HepG2 (cell line): ENCODE measurements at regions not wholly inside any gene's neighbourhood (a gene's known extent, or its start where the extent isn't known, plus 50 kb on each side); places are given as distances from the start of the nearest gene placed in this dataset.
A peak's percentile ranks its signal among the peaks of the same experiment; 100 is the strongest.

Experiments
- ATAC-seq: fragments of 200-7000 bp; cut with Tn5 transposase; 3 replicates; pipeline ENCODE4 v1.9.1; 2020; ENCODE audit warnings: mild to moderate bottlenecking, moderate library complexity
- BruUV-seq: library from RNA; stranded (reverse); fragments of 400-500 nt; replicated peaks from 2 replicates; lab custom pipeline; 2021; lab: Mats Ljungman, UMichigan
- CTCF ChIA-PET: fragments of 300-600 bp; formaldehyde crosslinking; extraction: SDS; loops from one replicate; lab custom pipeline; 2021; ENCODE audit warnings: low total read pairs, inconsistent platforms, low intra/inter-chr PET ratio; lab: Yijun Ruan, JAX
- POLR2A ChIA-PET: fragments of 350-600 bp; sonication (Branson Sonifier 250); formaldehyde crosslinking; loops from one replicate; lab custom pipeline; 2020; ENCODE audit warnings: antibody characterized with exemption, inconsistent platforms; lab: Yijun Ruan, JAX
- DNase-seq: peaks from one replicate; pipeline ENCODE4 v3.0.0-alpha.2; 2015; ENCODE audit warnings: low spot score
- FAIRE-seq: peaks from 3 replicates; lab custom pipeline; 2011; peaks lifted over from hg19 to GRCh38; lab: Jason Lieb, UNC
- H2AFZ ChIP-seq: one replicate; pipeline ENCODE4 v1.6.1; 2011; ENCODE audit warnings: low read length, inconsistent platforms
- H3K27ac ChIP-seq: fragments of 300-600 bp; 3 replicates; pipeline ENCODE4 v1.8.0; 2011; ENCODE audit warnings: mixed run types, mild to moderate bottlenecking, mixed read lengths, low read length, inconsistent platforms; ENCODE audit not compliant: insufficient read depth; ENCODE audit errors: extremely low read length
- H3K27me3 ChIP-seq, 2 experiments: fragments of 200-600 bp in 1 of 2; 2 replicates in 1 of 2; 3 replicates in 1 of 2; pipeline versions ENCODE4 v1.6.0 to v1.8.0; 2011; ENCODE audit warnings: low read length in 2 of 2, mild to moderate bottlenecking in 2 of 2, moderate library complexity in 2 of 2, inconsistent platforms in 1 of 2; ENCODE audit not compliant: insufficient read depth in 2 of 2, control insufficient read depth in 1 of 2
- H3K36me3 ChIP-seq, 2 experiments: fragments of 200-600 bp in 1 of 2; replicated peaks in 1 of 2; 2 replicates in 1 of 2; 3 replicates in 1 of 2; pipeline versions ENCODE4 v1.5.1 to v1.8.0; 2011; ENCODE audit warnings: low read length in 2 of 2, inconsistent platforms in 1 of 2; ENCODE audit not compliant: insufficient read depth in 2 of 2, control insufficient read depth in 1 of 2
- H3K4me1 ChIP-seq: 2 replicates; pipeline ENCODE4 v1.5.1; 2012; ENCODE audit warnings: low read length, inconsistent platforms; ENCODE audit not compliant: insufficient read depth
- H3K4me2 ChIP-seq: 2 replicates; pipeline ENCODE4 v1.6.0; 2011; ENCODE audit warnings: low read depth, low read length, inconsistent platforms
- H3K4me3 ChIP-seq, 3 experiments: fragments of 200-600 bp in 1 of 3; sonication (generic), shearing (Covaris generic) in 1 of 3; replicated peaks in 1 of 3; 2 replicates each; pipeline ENCODE4 v1.5.1; 2011 to 2016; ENCODE audit warnings: low read length in 3 of 3, inconsistent platforms in 2 of 3, low read depth in 2 of 3, mild to moderate bottlenecking in 2 of 3, control low read depth in 1 of 3, mixed read lengths in 1 of 3; ENCODE audit not compliant: insufficient read depth in 1 of 3
- H3K79me2 ChIP-seq: one replicate; pipeline ENCODE4 v1.6.1; 2011; ENCODE audit warnings: low read length, inconsistent platforms; ENCODE audit not compliant: insufficient read depth
- H3K9ac ChIP-seq: 2 replicates; pipeline ENCODE4 v1.6.0; 2011; ENCODE audit warnings: mild to moderate bottlenecking, low read depth, low read length, inconsistent platforms; ENCODE audit not compliant: insufficient read depth
- H3K9me3 ChIP-seq: 2 replicates; pipeline ENCODE4 v1.5.1; 2012; ENCODE audit warnings: mild to moderate bottlenecking, low read length
- H4K20me1 ChIP-seq: 2 replicates; pipeline ENCODE4 v1.6.0; 2011; ENCODE audit warnings: inconsistent platforms, mild to moderate bottlenecking, low read length, moderate library complexity; ENCODE audit not compliant: insufficient read depth
- ERF ChIP-seq: IDR thresholded peaks from 2 replicates; pipeline ENCODE4 v1.6.1; 2018; ENCODE audit warnings: missing biosample characterization, missing genetic modification reagents
- NFE2L2 ChIP-seq: fragments of 150-350 bp; IDR thresholded peaks from 2 replicates; pipeline ENCODE4 v1.6.1; 2014; ENCODE audit warnings: low read length
- NR1H2 ChIP-seq: sonication (generic); formaldehyde crosslinking; IDR thresholded peaks from 2 replicates; pipeline ENCODE4 v1.8.1; 2022; ENCODE audit warnings: low read depth, missing genetic modification reagents, borderline replicate concordance
- POGZ ChIP-seq: sonication (generic); formaldehyde crosslinking; IDR thresholded peaks from 2 replicates; pipeline ENCODE4 v1.4.0; 2020; ENCODE audit warnings: mild to moderate bottlenecking, missing genetic modification reagents
- SMAD9 ChIP-seq: sonication (generic); formaldehyde crosslinking; IDR thresholded peaks from 2 replicates; pipeline ENCODE4 v1.5.1; 2020; ENCODE audit warnings: mild to moderate bottlenecking, missing genetic modification reagents
- ZFP36 ChIP-seq: fragments of 150-350 bp; IDR thresholded peaks from 2 replicates; pipeline ENCODE4 v1.6.1; 2018; ENCODE audit warnings: borderline replicate concordance, low read length, low read depth; ENCODE audit not compliant: partially characterized antibody
- ZNF841 ChIP-seq: sonication (generic); formaldehyde crosslinking; IDR thresholded peaks from 2 replicates; pipeline ENCODE4 v1.8.1; 2023; ENCODE audit warnings: missing genetic modification reagents, borderline replicate concordance
- WGBS: methylation state at CpG from one replicate; pipeline ENCODE4 v1.1.6; 2017; ENCODE audit warnings: low lambda C conversion rate; 5-methylcytosine and 5-hydroxymethylcytosine counted together
- in situ Hi-C: cut with HindIII; loops from 2 replicates; pipeline ENCODE4 v1.10.0; 2017; ENCODE audit warnings: low pct_unique_long_range_greater_than_20kb; ENCODE audit not compliant: extremely low pct_ligation_motif_present
- intact Hi-C: fragments of 100-400 bp; cut with micrococcal nuclease; formaldehyde crosslinking; loops from one replicate; pipeline ENCODE4 v1.10.0; 2022; ENCODE audit not compliant: unreplicated experiment
- TF ChIP-seq, protein P1 (sequence below): IDR thresholded peaks from 2 replicates; pipeline ENCODE4 v1.6.1; 2016; ENCODE audit warnings: low read depth, missing genetic modification reagents, missing compliant biosample characterization
- TF ChIP-seq, protein P2 (sequence below): sonication (generic); formaldehyde crosslinking; IDR thresholded peaks from 2 replicates; pipeline ENCODE4 v1.8.0; 2022; ENCODE audit warnings: mild to moderate bottlenecking, missing genetic modification reagents, moderate library complexity
- TF ChIP-seq, protein P3 (sequence below): sonication (generic); formaldehyde crosslinking; IDR thresholded peaks from 2 replicates; pipeline ENCODE4 v1.4.0; 2020; ENCODE audit warnings: missing genetic modification reagents
- TF ChIP-seq, protein P4 (sequence below): sonication (generic); formaldehyde crosslinking; conservative IDR thresholded peaks from 2 replicates; pipeline ENCODE4 v1.4.0; 2020; ENCODE audit warnings: missing genetic modification reagents

DNA sequence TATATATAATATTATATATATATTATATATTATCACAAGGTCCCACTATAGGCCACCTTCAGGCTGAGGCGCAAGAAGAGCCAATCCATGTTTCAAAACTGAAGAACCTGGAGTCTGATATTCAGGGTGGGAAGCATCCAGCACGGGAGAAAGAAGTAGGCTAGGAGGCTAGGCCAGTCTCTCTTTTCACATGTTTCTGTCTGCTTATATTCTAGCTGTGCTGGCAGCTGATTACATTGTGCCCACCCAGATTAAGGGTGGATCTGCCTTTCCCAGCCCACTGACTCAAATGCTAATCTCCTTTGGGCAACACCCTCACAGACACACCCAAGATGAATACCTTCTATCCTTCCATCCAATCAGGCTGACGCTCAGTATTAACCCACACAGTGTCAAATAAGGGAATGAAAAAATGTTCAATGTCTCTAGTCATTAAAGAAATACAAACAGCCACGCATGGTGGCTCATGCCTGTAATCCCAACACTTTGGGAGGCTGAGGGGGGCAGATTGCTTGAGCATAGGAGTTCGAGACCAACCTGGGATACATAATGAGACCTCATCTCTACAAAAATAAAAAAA, 135.4 kb upstream of the PCBD1 start (continued):
- TF ChIP-seq, protein P1, sequence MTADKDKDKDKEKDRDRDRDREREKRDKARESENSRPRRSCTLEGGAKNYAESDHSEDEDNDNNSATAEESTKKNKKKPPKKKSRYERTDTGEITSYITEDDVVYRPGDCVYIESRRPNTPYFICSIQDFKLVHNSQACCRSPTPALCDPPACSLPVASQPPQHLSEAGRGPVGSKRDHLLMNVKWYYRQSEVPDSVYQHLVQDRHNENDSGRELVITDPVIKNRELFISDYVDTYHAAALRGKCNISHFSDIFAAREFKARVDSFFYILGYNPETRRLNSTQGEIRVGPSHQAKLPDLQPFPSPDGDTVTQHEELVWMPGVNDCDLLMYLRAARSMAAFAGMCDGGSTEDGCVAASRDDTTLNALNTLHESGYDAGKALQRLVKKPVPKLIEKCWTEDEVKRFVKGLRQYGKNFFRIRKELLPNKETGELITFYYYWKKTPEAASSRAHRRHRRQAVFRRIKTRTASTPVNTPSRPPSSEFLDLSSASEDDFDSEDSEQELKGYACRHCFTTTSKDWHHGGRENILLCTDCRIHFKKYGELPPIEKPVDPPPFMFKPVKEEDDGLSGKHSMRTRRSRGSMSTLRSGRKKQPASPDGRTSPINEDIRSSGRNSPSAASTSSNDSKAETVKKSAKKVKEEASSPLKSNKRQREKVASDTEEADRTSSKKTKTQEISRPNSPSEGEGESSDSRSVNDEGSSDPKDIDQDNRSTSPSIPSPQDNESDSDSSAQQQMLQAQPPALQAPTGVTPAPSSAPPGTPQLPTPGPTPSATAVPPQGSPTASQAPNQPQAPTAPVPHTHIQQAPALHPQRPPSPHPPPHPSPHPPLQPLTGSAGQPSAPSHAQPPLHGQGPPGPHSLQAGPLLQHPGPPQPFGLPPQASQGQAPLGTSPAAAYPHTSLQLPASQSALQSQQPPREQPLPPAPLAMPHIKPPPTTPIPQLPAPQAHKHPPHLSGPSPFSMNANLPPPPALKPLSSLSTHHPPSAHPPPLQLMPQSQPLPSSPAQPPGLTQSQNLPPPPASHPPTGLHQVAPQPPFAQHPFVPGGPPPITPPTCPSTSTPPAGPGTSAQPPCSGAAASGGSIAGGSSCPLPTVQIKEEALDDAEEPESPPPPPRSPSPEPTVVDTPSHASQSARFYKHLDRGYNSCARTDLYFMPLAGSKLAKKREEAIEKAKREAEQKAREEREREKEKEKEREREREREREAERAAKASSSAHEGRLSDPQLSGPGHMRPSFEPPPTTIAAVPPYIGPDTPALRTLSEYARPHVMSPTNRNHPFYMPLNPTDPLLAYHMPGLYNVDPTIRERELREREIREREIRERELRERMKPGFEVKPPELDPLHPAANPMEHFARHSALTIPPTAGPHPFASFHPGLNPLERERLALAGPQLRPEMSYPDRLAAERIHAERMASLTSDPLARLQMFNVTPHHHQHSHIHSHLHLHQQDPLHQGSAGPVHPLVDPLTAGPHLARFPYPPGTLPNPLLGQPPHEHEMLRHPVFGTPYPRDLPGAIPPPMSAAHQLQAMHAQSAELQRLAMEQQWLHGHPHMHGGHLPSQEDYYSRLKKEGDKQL (CRISPR knock-in tag) = no peak
- TF ChIP-seq, protein P2, sequence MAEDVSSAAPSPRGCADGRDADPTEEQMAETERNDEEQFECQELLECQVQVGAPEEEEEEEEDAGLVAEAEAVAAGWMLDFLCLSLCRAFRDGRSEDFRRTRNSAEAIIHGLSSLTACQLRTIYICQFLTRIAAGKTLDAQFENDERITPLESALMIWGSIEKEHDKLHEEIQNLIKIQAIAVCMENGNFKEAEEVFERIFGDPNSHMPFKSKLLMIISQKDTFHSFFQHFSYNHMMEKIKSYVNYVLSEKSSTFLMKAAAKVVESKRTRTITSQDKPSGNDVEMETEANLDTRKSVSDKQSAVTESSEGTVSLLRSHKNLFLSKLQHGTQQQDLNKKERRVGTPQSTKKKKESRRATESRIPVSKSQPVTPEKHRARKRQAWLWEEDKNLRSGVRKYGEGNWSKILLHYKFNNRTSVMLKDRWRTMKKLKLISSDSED (CRISPR knock-in tag) = no peak
- TF ChIP-seq POGZ = no peak
- TF ChIP-seq ERF (CRISPR knock-in tag) = no peak
- TF ChIP-seq SMAD9 (CRISPR knock-in tag) = no peak

DNA sequence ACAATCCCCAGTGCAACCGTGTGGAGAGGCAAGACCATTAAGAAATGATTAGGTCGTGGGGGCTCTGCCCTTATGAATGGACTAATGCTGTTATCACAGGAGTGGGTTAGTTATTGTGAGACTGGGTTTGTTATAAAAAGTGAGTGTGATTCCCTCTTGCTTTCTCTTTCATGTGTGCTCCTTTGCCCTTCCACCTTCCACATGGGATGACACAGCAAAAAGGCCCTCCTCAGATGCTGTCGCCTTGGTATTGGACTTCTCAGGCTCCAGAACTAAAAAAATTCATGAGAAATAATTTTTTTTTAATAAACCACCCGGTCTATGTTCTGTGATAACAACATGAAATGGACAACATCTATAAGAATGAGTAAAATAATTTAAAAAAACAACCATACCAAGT, 136.1 kb upstream of the PCBD1 start:
- Histone ChIP-seq H3K4me3 (no peak overlapping the region), H3K36me3 (no peaks in the 10 kb centered on the region), H3K27me3 (peaks cover 2 to 16% of the 10 kb centered on the region in 2 experiments; a peak in 2 of 5 replicates), H2AFZ (no peak overlapping the region), H3K9ac (no peak overlapping the region), H3K79me2 (no peaks in the 10 kb centered on the region), H3K4me2 (no peak overlapping the region), H3K27ac (no peak overlapping the region), H3K4me1 (no peaks in the 10 kb centered on the region), H3K9me3 (no peaks in the 10 kb centered on the region), H4K20me1 (no peaks in the 10 kb centered on the region)
- no TSS peak for BruUV-seq
- in situ Hi-C loops (no loop called here), intact Hi-C loops (no loop called here)
- ChIA-PET CTCF (no interaction called here), POLR2A (no interaction called here)
- FAIRE-seq (no peak), DNase-seq (no peak), ATAC-seq (no peak)
- 6% methylated on average over 4 of the region's 4 CpGs for WGBS
- TF ChIP-seq, protein P3, sequence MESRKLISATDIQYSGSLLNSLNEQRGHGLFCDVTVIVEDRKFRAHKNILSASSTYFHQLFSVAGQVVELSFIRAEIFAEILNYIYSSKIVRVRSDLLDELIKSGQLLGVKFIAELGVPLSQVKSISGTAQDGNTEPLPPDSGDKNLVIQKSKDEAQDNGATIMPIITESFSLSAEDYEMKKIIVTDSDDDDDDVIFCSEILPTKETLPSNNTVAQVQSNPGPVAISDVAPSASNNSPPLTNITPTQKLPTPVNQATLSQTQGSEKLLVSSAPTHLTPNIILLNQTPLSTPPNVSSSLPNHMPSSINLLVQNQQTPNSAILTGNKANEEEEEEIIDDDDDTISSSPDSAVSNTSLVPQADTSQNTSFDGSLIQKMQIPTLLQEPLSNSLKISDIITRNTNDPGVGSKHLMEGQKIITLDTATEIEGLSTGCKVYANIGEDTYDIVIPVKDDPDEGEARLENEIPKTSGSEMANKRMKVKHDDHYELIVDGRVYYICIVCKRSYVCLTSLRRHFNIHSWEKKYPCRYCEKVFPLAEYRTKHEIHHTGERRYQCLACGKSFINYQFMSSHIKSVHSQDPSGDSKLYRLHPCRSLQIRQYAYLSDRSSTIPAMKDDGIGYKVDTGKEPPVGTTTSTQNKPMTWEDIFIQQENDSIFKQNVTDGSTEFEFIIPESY (CRISPR knock-in tag) = no peak
- TF ChIP-seq NR1H2 = no peak
- TF ChIP-seq NFE2L2 = peak; percentile 72
- TF ChIP-seq ZNF841 = no peak
- TF ChIP-seq, protein P4, sequence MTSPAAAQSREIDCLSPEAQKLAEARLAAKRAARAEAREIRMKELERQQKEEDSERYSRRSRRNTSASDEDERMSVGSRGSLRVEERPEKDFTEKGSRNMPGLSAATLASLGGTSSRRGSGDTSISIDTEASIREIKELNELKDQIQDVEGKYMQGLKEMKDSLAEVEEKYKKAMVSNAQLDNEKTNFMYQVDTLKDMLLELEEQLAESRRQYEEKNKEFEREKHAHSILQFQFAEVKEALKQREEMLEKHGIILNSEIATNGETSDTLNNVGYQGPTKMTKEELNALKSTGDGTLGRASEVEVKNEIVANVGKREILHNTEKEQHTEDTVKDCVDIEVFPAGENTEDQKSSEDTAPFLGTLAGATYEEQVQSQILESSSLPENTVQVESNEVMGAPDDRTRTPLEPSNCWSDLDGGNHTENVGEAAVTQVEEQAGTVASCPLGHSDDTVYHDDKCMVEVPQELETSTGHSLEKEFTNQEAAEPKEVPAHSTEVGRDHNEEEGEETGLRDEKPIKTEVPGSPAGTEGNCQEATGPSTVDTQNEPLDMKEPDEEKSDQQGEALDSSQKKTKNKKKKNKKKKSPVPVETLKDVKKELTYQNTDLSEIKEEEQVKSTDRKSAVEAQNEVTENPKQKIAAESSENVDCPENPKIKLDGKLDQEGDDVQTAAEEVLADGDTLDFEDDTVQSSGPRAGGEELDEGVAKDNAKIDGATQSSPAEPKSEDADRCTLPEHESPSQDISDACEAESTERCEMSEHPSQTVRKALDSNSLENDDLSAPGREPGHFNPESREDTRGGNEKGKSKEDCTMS (CRISPR knock-in tag) = no peak
- no peak for TF ChIP-seq ZFP36
